ENCODE measurements at regions not wholly inside any gene's neighbourhood (a gene's known extent, or its start where the extent isn't known, plus 50 kb on each side); places are given as distances from the start of the nearest gene placed in this dataset.

DNA sequence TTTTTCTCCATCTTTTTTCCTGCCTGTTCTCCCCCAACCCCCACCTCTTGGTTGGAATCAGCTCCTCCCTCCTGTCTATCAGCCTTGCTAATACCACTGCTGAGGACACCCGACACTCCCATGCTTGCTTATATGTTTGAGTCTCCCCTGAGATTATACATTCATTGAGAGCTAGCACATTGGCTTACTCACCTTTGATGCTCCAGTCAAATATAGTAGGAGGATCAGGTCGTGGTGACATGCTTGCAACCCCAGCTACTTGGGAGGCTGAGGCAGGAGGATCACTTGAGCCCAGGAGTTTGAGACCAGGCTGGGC, 91.5 kb upstream of the CCBE1 start:
- TF ChIP-seq, protein P1, sequence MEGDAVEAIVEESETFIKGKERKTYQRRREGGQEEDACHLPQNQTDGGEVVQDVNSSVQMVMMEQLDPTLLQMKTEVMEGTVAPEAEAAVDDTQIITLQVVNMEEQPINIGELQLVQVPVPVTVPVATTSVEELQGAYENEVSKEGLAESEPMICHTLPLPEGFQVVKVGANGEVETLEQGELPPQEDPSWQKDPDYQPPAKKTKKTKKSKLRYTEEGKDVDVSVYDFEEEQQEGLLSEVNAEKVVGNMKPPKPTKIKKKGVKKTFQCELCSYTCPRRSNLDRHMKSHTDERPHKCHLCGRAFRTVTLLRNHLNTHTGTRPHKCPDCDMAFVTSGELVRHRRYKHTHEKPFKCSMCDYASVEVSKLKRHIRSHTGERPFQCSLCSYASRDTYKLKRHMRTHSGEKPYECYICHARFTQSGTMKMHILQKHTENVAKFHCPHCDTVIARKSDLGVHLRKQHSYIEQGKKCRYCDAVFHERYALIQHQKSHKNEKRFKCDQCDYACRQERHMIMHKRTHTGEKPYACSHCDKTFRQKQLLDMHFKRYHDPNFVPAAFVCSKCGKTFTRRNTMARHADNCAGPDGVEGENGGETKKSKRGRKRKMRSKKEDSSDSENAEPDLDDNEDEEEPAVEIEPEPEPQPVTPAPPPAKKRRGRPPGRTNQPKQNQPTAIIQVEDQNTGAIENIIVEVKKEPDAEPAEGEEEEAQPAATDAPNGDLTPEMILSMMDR (IDR thresholded peaks at IDR 0.05 in 8 of 11, conservative IDR thresholded peaks at IDR 0.05 in 3 of 11), result no peak
- TF ChIP-seq POLR2A (IDR thresholded peaks at IDR 0.05) (no peak), POLR2AphosphoS5 (IDR thresholded peaks at IDR 0.05) (no peak)

Measured in spleen (tissue), 7 donors.